NCI-H526 treated with DMSO at 0.1 percent for 48 hours (cell line): ENCODE measurements at regions not wholly inside any gene's neighbourhood (a gene's known extent, or its start where the extent isn't known, plus 50 kb on each side); places are given as distances from the start of the nearest gene placed in this dataset.

Experiments used
- DNase-seq: peaks from one replicate; lab custom pipeline; 2025; lab: John Stamatoyannopoulos, UW

DNA sequence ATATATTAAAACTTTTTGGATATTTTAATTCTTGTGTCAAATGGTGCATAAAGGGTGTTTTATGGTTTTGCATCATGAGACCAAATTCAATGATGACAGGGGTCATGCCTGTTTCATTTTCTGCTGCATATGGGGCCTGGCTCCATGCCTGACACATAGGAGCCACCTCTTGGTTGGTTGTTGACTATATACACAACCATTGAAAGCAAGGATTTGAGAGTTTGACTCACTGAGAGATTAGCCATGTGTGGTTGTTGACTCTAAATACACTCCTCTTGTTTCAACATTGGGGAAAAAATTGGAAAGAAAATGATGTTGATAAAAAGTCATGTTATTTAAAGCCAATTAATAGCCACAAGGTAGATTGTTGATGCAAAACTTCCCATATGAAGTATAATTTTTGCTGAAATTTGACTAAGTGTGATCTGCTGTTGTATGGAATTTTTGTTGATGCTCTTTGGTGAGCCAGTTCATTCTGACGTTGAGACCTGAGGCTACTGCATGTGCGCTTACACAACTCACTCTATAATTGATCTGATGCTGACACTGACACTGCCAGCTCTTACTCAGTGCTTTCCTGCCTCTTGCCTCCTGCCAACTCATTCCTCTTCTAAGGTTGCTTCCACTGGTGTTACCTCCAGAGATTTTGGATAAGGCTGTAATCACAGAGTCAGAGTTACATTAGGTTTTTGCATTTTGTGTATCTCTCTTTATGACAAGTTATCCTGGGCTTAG, 446.2 kb upstream of the SLC14A2 start:
- no peak for DNase-seq

DNA sequence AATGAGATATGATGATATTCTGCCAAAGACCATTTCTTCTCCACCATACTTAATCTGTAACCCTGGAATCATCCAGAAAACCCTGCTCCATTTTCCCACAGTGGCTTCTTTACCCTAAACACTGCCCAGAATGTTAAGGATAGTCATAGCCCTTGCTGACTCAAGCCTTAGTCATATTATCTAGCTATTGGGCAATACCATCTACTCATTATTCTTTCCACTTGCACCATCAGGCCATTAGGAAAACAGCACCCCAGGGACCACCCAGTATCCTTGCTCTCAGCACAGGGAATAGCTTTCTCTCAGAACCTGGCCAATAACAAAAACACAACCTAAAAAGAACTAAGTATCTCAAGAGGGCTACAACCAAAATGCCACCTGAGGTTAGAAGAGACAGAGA, 445.7 kb upstream of the SLC14A2 start:
- DNase-seq: no peak

DNA sequence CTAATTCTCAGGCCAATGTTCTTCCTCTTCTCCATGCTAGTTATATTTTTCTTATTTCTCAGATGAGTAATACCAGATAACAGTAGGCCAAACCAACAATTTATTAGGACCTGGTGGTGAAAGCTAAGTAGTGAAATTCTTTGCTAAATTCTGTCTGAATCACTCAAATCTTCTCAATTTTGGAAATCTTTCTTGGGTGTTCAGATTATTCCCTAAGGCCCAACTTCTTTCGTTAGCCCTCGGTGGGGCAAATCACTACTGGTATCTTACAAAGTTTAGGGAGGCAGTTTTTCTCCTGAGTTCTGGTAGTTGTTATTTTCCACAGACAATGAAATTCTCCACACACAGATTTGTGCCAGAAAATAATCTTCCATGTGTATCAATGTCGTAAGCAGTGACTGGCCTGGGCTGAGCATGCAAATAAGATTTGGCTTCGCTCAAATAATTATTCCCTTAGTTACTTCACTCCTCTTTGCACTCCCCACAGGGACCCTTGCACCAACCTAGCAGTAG, 443.5 kb upstream of the SLC14A2 start:
- DNase-seq: no peak

GRCh38 chr18:45173327-45173726, 441.9 kb upstream of the SLC14A2 start:
- DNase-seq: no peak

GRCh38 chr18:45173799-45174519, 441.3 kb upstream of the SLC14A2 start:
- DNase-seq: no peak

- DNase-seq: no peak
Measured at GRCh38 chr18:45174629-45175136, 440.6 kb upstream of the SLC14A2 start.

- DNase-seq: no peak
Measured at GRCh38 chr18:45175511-45175910, 439.8 kb upstream of the SLC14A2 start.

- DNase-seq: no peak
Measured at GRCh38 chr18:45186832-45187231, 428.4 kb upstream of the SLC14A2 start.

- DNase-seq: no peak
Measured at GRCh38 chr18:45191795-45192194, 423.5 kb upstream of the SLC14A2 start.

- DNase-seq: no peak
Measured at GRCh38 chr18:45197526-45197970, 417.7 kb upstream of the SLC14A2 start.

DNA sequence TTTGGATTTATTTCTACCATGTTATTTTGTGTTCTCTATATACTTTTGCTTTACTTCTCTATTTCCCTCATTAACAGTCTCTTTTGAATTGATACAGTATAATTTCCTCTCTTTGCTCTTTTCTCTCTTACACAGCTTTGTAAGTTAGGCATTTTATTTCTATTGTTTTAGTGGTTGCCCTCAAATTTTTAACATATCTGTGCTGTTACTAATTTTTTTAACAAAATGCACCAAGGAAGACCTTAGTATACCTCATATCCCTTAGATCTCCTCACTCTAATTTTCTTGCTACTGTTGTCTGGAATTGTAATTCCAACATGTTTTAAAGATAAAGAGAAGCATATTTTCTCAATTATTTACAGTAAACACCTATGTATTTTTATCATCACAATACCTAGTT, 416.8 kb upstream of the SLC14A2 start:
- no peak for DNase-seq

DNA sequence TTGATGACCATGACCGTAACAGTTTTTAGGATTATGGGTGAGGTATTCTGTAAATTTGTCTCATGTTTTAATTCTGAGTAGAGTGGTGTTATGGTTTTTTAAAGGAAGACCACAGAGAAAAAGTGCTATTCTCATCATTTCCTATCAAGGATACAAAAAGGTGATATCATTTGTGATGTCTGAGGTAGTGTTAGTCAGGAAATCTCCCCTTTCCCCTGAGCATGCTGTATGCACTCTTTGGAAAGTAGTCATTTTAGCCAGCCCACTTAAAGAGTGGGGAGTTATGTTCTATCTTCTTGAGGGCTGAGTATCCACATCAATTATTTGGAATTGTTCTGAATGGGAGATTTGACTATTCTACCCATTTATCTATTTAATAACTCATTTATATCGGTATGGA, 414.2 kb upstream of the SLC14A2 start:
- DNase-seq: no peak

GRCh38 chr18:45201489-45201888, 413.8 kb upstream of the SLC14A2 start:
- no peak for DNase-seq

GRCh38 chr18:45202061-45202460, 413.2 kb upstream of the SLC14A2 start:
- no peak for DNase-seq

DNA sequence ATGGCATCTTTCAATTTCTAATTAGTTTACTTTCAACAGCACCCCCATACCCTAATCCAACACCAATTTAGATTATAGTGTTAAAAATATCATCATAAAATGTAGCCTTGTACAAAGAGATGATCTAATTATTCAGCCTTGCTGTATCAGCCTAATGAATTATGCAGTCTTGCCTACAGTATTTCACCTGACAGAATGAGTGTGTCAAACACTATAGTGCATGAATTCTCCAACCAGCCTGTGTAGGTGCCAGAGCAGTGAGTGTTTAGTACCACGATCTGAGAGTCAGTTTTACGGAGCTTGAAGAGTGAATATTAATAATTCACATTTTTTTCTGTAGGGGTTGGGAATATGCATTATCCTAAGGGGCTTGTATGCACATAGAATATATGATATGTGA, 411.6 kb upstream of the SLC14A2 start:
- no peak for DNase-seq

- no peak for DNase-seq
Measured at GRCh38 chr18:45207328-45207727, 407.9 kb upstream of the SLC14A2 start.

GRCh38 chr18:45208164-45208563, 407.1 kb upstream of the SLC14A2 start:
- no peak for DNase-seq

DNA sequence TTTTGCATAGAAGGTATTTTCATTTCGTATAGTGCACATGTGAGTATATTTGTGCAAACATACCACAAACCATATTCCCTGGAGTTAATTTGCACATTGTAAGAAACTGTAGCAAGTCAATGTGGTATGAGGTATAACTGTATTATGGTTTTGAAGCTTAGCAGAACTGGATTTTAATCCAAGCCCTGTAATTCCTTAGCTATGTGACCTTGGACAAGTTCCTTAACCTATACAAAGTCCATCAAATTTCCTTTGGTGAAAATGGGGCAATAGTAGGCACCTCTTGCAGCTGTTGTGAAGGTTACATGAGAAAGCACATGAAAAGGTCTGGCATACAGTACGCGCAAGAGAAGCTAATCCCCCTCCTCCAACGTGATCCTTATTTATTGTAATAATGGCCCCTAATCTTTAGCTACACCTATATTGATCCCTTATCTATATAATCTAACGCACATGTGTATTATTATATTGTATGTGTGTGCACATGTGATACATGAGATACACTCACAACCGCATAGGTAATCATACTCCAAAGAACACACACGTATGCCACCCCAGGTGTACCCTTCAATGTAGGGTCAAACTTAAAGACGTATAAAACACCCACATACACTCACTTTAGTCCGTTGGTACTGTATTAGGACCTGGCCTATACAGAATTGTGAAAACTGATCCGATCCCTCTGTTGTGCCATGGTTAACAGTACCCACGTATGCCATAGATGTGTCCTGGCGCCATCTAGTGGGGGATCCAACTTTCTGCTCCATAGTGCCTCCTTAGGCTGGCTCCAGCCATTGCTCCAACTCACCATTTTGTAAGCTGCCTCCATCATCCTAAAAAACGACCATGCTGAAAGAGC, 402.9 kb upstream of the SLC14A2 start:
- DNase-seq: peak; percentile 57

GRCh38 chr18:45213040-45213333, 402.3 kb upstream of the SLC14A2 start:
- DNase-seq: no peak

DNA sequence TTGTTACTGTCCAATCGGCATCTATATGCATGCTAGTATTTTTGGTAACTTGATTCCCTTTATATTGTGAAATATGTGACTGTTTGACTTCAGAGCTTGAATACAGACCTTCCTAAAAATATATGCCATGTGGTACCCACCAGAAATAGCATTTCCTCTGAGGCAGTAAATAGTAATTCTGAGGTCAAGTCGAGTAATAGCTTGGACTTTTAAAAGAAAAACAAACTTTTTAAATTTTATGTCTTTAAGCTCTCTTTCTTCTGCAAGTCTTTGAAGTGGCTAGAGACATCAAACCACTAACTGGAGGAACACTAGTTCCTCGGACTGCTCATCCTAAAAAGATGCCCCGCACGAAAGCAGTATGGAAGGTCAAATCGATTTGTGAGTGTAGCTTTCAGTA, 396.8 kb upstream of the SLC14A2 start:
- DNase-seq: no peak

GRCh38 chr18:45221363-45221762, 393.9 kb upstream of the SLC14A2 start:
- no peak for DNase-seq

- DNase-seq: no peak
Measured at GRCh38 chr18:45222180-45222579, 393.1 kb upstream of the SLC14A2 start.
